ENCODE measurements at regions not wholly inside any gene's neighbourhood (a gene's known extent, or its start where the extent isn't known, plus 50 kb on each side); places are given as distances from the start of the nearest gene placed in this dataset.

DNA sequence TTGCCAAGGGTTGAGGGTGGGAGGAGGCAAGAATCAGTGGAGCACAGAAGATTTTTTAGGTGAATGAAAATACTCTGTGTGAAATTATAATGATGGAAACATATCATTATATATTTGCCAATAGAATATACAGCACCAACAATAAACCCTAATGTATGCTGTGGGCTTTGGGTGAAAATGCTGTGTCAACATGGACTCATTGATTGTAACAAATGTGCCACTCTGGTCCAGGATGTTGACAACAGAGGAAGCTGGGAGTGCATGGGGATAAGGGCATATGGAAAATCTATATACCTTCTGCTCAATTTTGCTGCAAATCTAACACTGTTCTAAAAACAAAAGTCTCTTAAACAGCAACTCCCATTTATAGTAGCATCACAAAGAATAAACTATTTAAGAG is 114.3 kb downstream of the LYZL1 start:
- DNase-seq = no peak

- no peak for DNase-seq
Observed at GRCh38 chr10:29407280-29407858, 118.5 kb downstream of the LYZL1 start.
